ENCODE measurements at regions not wholly inside any gene's neighbourhood (a gene's known extent, or its start where the extent isn't known, plus 50 kb on each side); places are given as distances from the start of the nearest gene placed in this dataset.
"Not testable (repeated sequence)": the region's sequence is repeated elsewhere in the genome, so short reads cannot be mapped to it uniquely, and the experiment has no call there.

DNA sequence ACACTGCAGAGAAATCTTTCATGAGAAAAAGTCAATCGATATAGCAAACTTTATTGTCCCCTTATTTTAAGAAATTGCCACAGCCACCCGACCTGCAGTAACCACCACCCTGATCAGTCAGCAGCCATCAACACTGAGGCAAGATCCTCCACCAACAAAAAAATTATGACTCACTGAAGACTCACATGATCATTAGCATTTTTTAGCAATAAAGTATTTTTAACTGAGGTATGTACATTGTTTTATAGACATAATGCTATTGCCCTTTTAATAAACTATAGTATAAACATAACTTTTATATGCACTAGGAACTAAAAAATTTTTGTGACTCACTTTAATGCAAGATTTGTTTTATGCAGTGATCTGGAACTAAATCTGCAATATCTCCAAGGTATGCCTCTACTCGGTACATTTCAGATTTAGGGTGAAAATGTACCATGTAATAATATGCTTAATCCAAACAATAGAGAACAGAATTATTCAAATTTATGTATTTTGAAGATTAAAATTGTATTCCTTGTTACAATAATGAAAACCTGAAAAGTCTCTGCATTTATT, 79.2 kb upstream of the CEP126 start:
- DNase-seq (ENCODE audit: low read depth), result no peak

DNA sequence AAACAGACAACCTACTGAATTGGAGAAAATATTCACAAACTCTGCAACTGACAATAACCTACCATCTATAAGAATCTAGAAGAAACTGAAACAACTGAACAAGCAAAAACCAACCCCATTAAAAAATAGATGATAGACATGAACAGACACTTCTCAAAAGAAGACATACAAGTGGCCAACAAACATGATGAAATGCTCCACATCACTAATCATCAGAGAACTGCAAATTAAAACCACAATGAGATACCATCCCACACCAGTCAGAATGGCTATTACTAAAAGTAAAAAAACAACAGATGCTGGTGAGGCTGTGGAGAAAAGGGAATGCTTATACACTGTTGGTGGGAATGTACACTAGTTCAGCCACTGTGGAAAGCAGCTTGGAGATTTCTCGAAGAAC, 84.3 kb upstream of the CEP126 start:
- DNase-seq (ENCODE audit: low read depth), result not testable (repeated sequence)

DNA sequence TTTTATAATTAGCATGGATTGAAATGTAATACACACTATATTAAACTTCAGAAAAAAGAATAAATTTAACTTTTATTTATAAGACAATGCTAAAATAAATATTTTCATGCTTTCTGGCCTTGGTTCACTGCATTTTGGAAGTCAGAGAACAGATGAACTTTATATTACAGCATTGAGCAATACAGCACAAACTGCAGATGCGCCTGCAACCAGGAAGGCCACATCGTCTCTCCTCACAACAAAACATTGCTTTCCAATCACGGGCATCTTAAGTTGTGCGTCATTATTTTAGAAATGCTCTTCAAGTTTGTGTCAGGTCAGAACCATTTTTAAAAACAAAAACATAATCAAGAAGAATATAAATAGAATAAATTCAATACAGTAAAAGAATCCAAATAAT, 89.3 kb upstream of the CEP126 start:
- DNase-seq (ENCODE audit: low read depth), result no peak

DNA sequence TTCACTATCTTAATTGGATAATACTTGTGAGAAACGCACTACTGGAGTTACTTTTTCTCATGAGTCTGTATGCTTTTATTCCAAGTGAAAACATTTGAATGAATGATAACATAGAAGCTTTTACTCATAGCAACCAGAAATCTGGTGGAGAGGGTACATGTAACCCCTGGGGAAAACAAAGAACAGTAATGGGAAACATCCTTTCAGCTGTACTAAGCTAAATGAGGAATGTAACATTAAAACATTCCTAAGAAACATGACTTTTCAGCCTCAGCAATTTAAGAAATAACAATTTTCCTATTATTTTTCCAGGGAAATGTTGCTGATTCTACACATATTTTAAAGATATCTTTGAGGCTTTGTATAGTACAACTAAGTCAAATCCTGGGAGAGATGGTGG, 97.2 kb upstream of the CEP126 start:
- DNase-seq (ENCODE audit: low read depth), result peak; percentile 50

DNA sequence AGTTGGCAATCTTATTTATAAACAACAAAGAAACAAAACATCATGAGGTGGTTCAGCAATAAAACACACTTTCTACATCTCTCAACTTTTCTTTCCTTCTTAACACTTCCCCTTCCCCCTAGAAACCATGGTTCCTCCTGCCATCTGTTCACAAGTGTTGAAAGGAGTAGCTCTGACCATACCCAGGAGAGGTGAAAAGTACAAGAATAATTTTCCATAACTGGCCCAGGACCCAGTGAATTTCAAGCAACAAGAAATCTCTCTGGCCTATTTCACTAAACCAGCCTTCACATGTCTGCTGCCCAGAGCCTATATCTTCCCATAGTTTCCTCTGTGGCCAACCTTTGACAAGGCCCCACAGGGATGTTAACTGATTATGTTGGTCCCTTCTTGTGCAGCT, 98.2 kb upstream of the CEP126 start:
- DNase-seq (ENCODE audit: low read depth), result no peak

DNA sequence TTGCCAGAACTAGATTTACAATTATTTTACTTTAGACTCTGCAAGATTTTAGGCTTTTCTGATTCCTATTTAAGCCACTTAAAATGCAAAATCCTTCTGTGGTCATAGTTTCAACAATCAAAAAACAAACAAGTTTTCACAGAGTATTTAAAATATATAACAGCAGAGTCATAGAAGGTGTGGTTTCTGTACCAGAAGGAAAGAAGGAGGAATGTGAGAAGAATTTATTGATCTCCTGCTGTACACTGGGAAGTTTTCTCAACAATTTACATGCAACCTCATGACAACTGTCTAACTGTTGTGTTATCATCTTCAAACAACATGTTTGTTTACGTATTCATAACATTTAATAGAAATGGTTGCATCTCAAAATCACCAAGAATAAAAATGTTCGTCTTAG, 102.3 kb upstream of the CEP126 start:
- DNase-seq (ENCODE audit: low read depth), result no peak

DNA sequence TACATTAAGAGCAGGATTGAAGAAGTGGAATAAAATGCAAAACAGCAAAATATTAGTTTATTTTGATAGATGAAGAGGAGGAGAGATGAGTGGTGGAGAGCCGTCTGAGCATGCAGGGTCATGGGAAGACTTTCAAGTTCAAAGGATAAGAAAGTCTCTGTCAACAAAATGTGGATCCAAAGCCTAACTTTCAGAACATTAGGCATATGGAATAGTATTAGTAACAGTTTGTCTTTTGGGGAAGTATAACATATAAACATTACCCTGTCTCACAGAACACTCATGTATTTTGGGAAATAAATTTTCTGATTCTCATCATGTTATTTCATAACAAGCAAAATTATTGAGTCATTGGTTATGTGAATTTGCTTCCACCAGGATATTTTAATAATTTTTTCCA, 104.3 kb upstream of the CEP126 start:
- no peak for DNase-seq (ENCODE audit: low read depth)

DNA sequence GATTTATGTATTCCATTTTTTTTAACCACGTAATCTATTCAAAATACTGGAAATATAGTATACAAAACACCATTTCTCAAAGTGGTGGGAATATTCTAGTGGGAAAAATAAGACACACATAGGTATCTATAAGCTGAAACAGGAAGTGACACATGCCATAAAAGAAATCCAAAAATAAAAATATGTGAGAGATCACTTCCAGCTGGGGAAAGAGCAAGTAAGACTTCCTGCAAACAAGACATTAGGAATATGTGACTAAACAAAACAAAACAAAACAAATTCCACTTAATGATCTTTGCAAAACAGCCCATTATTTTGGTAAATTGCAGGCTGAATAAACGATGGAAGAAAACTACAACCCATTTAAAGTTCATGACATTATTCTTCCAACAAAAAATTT, 107.3 kb upstream of the CEP126 start:
- DNase-seq (ENCODE audit: low read depth), result no peak

DNA sequence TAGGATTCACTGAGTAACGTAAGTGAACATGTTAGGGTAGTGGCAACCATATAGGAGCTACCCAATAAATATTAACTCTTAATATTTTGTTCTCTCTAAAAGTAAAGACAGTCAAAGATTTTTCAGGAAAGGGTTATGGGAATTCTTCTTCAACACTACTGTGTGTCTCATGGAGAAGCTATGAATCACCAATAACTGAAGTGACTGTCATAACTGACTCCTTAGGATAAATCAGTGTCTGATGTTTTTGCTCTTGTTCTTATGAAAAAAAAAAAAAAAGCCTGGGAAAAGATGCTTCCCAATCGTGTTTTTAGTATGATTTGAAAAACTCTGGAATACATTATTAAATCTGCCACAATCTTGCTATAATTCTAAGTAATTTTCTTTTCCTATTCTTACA, 111.2 kb upstream of the CEP126 start:
- DNase-seq (ENCODE audit: low read depth), result no peak

DNA sequence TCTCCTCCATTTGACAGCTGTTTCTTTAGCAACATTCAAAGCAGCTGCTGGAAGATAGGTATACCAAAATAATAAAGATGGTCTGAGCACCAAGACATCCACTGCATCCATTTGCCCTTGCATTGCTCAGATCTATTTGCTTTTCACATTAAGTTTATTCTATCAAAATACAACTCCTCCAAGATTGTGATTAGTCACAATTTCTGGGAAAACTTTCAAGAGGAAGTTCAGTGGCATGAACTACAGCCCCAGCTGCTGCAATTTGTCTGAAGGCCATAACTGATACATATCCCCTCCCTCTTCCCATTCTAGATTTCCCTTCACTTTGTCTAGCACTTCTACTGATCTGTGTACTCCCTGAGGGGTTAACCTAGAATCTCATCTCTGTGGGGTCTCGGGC, 117.5 kb upstream of the CEP126 start:
- DNase-seq (ENCODE audit: low read depth), result no peak

DNA sequence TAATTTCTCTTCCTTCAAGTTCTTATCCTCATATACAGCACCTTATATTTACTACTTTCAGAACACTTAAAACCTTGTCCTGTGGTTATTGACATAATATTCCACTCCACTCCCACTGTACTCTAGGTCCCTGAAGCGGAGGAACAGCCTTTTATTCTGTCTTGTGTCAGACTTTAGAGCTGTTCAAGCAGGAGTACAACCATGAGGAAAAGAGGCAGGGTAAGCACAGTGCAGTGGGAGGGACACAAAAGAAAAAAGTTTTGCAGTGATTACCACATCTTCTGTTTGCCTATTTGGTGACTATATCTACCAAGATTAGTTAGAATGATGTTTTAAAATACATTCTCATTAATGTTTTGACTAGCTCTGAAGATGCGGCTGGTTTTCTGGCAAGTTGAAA, 122.0 kb upstream of the CEP126 start:
- DNase-seq (ENCODE audit: low read depth), result no peak

DNA sequence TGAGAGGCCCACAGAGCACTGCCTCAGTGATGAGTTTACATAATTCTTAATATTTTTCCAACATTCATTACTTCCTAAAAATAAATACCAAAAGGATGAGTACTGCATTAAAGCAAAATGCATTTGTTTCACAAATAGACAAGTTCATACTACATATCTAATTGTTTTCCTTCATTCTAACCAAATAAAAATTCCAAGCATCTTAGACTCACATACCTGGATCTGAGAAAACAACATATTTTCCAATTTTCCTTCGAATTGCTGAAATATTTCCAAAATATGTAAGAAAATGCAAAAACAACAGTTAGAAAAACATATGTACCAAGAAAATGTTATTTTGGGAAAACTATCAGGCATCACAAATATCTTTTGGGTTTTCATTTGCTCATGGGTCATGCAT, 127.9 kb upstream of the CEP126 start:
- DNase-seq (ENCODE audit: low read depth), result no peak

DNA sequence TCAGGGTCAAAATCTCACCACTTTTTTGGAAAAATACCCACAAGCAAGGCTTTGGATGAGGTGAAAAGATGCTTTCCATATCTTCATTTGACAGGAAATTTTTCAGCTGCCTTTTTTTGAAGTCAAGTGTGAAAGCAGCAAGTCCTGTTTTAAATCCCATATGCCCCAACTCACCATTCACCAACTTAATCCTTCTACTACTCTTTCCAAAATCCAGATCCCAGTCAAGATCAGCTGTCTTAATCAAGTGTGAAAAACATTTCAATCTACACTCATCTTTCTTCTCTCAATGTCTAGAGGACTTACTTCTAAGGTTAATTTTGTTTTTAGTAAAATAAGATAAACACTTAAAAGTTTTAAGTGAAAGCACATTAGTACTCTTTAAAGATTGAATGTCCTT, 128.4 kb upstream of the CEP126 start:
- DNase-seq (ENCODE audit: low read depth), result no peak

DNA sequence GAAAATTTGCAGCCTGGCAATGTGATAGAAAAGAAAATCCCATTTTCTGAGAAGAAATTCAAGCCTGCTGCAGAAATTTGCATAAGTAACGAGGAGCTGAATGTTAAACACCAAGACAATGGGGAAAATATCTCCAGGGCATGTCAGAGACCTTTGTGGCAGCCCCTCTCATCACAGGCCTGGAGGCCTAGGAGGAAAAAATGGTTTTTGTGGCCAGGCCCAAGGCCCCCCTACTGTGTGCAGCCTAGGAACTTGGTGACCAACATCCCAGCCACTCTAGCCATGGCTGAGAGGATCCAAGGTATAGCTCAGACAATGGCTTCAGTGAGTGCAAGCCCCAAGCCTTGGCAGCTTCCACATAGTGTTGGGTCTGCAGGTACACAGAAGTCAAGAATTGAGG, 135.6 kb upstream of the CEP126 start:
- DNase-seq (ENCODE audit: low read depth), result not testable (repeated sequence)

DNA sequence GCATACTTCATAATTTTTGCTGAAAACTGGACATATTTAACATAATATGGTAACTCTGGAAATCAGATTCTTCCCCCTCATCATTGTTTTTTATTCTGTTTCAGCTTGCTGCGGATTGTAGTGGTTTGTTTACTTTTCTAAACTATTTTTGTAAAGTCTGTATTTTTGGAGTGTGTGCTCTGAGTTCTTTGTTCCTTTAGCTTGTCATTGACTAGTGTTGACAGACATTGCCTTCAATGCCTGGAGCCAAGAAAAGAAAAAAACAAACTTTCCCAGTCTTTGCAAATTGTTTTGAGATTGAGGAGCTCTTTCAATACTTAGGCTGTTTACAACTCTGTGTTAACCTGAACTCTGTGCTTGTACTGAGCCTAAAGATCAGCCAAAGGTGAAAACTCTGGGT, 137.3 kb upstream of the CEP126 start:
- DNase-seq (ENCODE audit: low read depth), result no peak

DNA sequence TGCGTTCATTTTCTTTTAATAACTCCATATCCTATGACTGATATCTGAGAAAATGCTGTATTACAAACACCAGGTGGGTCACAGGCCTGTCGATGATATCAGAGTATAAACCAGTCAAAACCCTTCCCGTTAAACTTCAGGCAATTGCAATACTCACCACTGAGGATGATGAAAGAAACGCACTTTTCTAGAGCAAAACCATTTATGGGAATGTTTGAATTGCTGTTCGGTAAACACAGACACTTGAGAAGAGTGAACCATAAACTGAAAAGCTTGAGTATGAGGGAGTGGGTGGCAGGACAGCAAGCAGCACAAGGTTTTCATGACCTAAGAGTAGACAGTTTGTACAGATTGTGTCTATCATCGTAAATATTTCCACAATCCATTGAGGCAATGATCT, 139.8 kb upstream of the CEP126 start:
- DNase-seq (ENCODE audit: low read depth), result no peak

DNA sequence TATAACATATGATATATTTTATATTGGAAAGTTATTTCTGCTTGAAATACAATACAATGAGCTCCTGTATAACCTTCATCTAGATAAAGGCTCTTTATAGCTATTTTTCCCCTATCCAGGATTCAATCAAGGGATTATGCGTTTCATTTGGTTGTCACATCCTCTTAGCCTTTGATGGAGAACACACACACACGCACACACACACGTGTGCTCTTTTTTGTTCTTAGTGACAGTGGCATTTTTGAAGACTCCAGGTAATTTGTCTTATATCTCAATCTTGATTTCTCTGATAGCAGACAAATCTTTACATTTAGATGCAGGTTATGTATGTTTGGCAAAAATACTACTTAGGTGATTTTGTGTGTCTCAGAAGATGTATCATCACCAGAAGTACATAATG, 144.2 kb upstream of the CEP126 start:
- no peak for DNase-seq (ENCODE audit: low read depth)

DNA sequence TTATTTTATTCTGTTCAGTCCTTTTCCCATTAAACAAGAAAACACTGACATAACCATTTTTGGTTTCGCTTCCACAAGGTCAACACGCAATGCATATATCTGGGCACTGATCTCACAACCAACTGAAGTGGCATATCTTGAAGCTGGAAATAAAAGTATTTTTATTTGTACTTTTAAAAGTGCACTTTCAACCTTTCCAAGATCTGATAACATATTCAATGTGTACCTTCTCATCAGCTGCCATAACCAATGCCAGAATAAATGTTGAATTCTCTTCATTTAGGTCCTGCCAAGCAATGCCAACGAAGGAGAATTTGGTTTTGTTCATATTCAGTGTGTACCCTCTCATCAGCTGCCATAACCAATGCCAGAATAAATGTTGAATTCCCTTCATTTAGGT, 148.9 kb upstream of the CEP126 start:
- no peak for DNase-seq (ENCODE audit: low read depth)

DNA sequence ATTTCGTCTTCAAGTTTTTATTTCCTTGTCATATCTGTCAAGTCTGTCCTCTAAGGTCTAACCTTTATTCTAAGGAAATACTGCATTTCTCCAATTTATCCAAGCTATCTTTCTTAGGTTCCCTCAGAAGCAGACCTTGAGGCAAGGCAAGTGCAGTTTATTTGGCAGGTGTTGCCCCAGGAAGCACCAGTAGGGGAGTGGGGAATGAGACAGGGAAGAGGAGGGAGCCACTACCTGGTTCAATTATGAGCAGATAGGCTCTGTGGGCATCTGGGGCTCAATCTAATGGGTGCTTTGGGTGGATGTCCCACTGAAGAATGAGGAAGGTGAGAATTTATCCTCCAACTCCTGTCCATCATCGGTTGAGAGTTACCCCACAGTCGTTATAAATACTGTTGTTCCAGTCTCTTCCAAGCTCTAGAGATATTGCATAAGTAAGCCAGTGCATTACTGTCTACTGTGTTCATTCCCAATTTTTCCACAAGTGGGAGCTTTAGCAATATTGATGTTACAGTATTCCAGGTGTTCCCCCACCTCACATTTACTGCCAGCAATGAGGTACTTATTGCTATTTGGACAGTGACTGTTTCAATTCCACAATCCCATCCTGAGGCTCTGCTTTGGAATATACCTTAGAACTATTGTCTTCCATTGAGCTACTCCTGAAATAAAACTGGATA, 154.9 kb upstream of the CEP126 start:
- no peak for DNase-seq (ENCODE audit: low read depth)

DNA sequence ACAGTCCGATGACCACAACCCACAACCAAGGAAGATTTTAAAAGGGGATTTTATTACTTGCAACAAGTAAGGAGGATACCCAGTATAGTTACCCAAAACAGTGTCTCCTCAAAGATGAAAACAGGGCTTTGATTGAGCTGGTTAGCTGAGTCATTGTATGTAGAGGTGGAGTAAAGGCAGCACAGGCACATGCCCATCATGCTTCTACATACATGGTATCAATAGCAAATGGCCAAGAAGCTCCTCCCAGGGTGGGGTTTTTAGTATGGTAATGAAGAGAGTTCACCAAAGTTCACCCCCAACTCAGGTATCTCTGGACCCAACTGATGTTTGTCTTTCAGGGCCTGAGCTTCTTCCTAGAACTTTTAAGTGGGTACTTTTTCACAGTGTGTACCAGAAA, 157.1 kb upstream of the CEP126 start:
- no peak for DNase-seq (ENCODE audit: low read depth)

DNA sequence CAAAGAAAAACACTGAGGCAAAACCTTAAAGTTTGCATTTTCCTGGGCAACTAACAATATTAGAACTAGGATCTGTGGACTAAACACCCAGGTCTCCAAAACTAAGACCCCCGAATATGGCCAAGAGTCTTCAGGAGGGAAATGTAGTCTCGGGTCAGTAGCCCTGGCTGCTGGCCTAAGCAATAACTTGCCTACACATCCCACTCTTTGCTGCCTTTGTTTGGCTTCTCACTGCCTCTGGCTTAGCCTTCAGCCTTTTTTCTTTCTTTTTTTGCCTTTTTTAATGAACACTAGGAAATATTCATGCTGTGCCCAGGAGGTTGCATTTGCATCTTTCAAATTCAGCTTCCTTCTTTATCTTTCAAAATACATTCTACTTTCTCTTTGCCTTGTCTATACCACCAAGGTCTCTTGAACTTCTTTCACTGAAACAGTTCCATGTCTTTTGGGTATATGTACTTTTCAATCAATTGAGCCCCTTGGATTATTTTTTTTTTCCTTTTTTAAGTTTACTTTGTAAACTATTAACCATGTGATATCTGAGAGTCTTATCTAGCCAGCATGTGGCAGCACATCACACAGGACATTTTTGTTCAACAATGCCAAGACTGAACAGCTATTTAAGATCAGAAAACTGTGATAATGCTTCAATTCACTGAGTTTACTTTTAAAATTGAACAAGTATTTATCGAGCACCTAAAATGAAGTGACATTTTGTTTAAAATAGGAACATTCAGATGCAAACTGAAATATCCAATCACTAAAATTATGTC, 165.0 kb upstream of the TRPC6 start:
- DNase-seq (ENCODE audit: low read depth), result no peak

DNA sequence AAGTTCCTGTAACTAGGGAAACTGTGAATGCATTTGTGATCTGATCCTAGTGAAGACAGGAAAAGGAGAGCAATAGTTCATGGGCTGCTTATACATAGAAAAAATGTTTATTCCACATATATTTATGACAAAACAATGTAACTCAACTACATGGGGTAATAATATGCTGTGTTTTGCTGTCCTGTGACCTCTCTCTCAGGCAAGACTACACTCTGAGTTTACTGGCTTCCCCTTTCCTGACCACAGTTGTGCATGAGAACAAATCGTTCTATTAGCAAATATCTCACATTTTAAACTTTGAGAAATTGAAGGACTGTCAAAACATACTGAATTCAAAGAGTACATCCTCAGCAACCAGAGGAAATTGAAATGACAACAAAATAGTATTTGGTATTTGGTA, 161.9 kb upstream of the TRPC6 start:
- no peak for DNase-seq (ENCODE audit: low read depth)

DNA sequence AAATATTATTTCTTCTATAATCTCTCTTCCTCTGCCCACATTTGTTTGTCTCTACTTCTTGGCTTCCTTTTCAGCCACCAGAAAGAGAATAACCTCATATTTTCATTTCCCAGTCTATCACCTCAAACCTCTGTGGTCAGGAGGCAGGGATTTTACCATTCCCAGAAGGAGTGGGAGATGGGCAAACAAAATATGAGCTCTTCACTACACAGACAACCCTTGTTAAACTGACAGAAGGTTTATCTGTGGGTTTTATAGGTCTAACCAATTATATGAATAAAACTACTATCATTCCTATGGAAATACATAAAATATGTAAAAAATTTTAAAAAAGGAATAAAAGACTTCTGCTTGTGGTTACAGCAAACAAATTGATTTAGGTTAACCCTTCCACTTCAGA, 160.0 kb upstream of the TRPC6 start:
- no peak for DNase-seq (ENCODE audit: low read depth)
